Body of pancreas (tissue), 4 donors: ENCODE measurements at regions not wholly inside any gene's neighbourhood (a gene's known extent, or its start where the extent isn't known, plus 50 kb on each side); places are given as distances from the start of the nearest gene placed in this dataset.

ENCODE experiments used
- ATAC-seq: fragments of 150-250 bp; one replicate; pipeline ENCODE4 v1.9.1; 2016
- DNase-seq, 4 donors: peaks; one replicate each; pipeline ENCODE4 v3.0.0-alpha.2; 2019
- H3K27ac ChIP-seq, 4 donors: fragments of 200-600 bp; sonication (generic); 1 replicate in 3 of 4; 2 replicates in 1 of 4; pipeline versions ENCODE4 v1.5.1 to v1.6.1; 2016 to 2019; ENCODE audit warnings: mild to moderate bottlenecking in 1 of 4, mixed read lengths in 1 of 4, moderate library complexity in 1 of 4
- H3K27me3 ChIP-seq, 2 donors: fragments of 200-600 bp; sonication (generic); one replicate each; pipeline ENCODE4 v1.6.0; 2016; ENCODE audit warnings: mild to moderate bottlenecking in 1 of 2
- H3K36me3 ChIP-seq, 2 donors: fragments of 200-600 bp; sonication (generic); replicated peaks in 1 of 2; 2 replicates each; pipeline ENCODE4 v1.5.1; 2016; ENCODE audit warnings: low read depth in 2 of 2; ENCODE audit not compliant: insufficient read depth in 1 of 2
- H3K4me1 ChIP-seq: fragments of 200-600 bp; sonication (generic); one replicate; pipeline ENCODE4 v1.6.0; 2016
- H3K4me3 ChIP-seq, 2 donors: fragments of 200-600 bp; sonication (generic); 1 replicate in 1 of 2; 2 replicates in 1 of 2; pipeline ENCODE4 v1.5.1; 2016 to 2019
- H3K9me3 ChIP-seq, 3 donors: fragments of 200-600 bp; sonication (generic); 1 replicate in 2 of 3; 2 replicates in 1 of 3; pipeline ENCODE4 v1.5.1; 2016
- POLR2A ChIP-seq, 3 donors: fragments of 450-650 bp; IDR thresholded peaks; one replicate each; pipeline ENCODE4 v1.6.1; 2016; ENCODE audit warnings: antibody characterized with exemption in 3 of 3, mild to moderate bottlenecking in 2 of 3
- WGBS, 2 donors: methylation state at CpG; one replicate each; pipeline ENCODE4 v1.1.5; 2017; 5-methylcytosine and 5-hydroxymethylcytosine counted together
- intact Hi-C: fragments of 100-400 bp; cut with DNase I; formaldehyde crosslinking; loops from one replicate; pipeline ENCODE4 v1.15.1; 2023
- TF ChIP-seq, protein P1 (sequence below), 7 experiments: fragments of 450-650 bp in 4 of 7; fragments of 200-600 bp in 3 of 7; sonication (generic) in 3 of 7; IDR thresholded peaks; one replicate each; pipeline ENCODE4 v1.5.1; 2016 to 2019; ENCODE audit warnings: antibody characterized with exemption in 7 of 7

DNA sequence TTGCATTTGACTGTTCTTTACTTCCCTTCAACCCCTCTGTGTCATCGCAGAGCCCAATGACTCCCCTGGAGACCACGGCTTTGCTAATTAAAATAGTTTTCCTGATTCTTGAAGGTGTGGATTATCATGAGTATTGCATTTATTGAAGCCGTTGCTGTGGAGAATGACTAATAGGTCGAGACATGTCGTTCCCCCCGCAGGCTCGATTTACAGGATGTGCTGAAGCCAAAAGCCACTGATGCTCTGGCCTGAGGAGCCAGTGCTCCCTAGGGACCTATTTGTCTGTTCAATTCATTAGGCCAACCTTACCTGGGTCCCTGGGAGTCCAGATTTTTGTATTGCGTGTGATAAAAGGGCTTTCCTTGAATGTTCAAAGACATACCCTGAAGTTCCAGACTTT, 102.3 kb downstream of the NPTX2 start:
- TF ChIP-seq, protein P1, sequence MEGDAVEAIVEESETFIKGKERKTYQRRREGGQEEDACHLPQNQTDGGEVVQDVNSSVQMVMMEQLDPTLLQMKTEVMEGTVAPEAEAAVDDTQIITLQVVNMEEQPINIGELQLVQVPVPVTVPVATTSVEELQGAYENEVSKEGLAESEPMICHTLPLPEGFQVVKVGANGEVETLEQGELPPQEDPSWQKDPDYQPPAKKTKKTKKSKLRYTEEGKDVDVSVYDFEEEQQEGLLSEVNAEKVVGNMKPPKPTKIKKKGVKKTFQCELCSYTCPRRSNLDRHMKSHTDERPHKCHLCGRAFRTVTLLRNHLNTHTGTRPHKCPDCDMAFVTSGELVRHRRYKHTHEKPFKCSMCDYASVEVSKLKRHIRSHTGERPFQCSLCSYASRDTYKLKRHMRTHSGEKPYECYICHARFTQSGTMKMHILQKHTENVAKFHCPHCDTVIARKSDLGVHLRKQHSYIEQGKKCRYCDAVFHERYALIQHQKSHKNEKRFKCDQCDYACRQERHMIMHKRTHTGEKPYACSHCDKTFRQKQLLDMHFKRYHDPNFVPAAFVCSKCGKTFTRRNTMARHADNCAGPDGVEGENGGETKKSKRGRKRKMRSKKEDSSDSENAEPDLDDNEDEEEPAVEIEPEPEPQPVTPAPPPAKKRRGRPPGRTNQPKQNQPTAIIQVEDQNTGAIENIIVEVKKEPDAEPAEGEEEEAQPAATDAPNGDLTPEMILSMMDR (IDR thresholded peaks at IDR 0.05) = no peak
- no peak for TF ChIP-seq POLR2A (IDR thresholded peaks at IDR 0.05)
- intact Hi-C loops = no loop called here
- 71 to 75% methylated on average over 8 of the region's 8 CpGs for WGBS, 2 donors

DNA sequence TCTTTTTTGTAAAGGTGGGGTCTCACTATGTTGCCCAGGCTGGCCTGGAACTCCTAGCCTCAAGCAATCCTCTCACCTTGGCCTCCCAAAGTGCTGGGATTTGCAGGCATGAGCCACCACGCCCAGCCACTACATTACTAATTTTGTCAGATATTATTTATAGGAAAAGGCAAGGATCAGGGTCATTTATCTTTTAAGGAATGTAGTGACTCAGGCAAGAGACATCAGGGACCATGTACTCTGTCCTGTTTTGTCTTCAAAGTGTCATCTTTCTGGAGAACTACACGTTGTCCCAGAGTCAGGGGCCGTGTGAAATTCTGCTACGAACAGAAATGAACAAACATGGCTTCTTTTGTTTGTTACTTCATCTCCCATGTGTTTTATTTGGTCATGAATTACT, 105.3 kb downstream of the NPTX2 start:
- no peaks in the 10 kb centered on the region for H3K36me3 ChIP-seq
- intact Hi-C loops = no loop called here
- ATAC-seq (no peak), DNase-seq (no peak)
- no peak overlapping the region for H3K4me3 ChIP-seq
- TF ChIP-seq POLR2A (IDR thresholded peaks at IDR 0.05) = no peak
- TF ChIP-seq, protein P1 (IDR thresholded peaks at IDR 0.05) = no peak
- H3K4me1 ChIP-seq = no peaks in the 10 kb centered on the region
- 57 to 58% methylated on average over 4 of the region's 4 CpGs for WGBS, 2 donors
- no peak overlapping the region for H3K27ac ChIP-seq
- no peaks in the 10 kb centered on the region for H3K9me3 ChIP-seq
- no peaks in the 10 kb centered on the region for H3K27me3 ChIP-seq

More for the DNA sequence above, 102.3 kb downstream of the NPTX2 start:
- no peak overlapping the region for H3K4me3 ChIP-seq
- H3K36me3 ChIP-seq = no peaks in the 10 kb centered on the region
- no peaks in the 10 kb centered on the region for H3K27me3 ChIP-seq
- no peaks in the 10 kb centered on the region for H3K4me1 ChIP-seq
- no peaks in the 10 kb centered on the region for H3K9me3 ChIP-seq
- DNase-seq (no peak), ATAC-seq (no peak)
- no peak overlapping the region for H3K27ac ChIP-seq

DNA sequence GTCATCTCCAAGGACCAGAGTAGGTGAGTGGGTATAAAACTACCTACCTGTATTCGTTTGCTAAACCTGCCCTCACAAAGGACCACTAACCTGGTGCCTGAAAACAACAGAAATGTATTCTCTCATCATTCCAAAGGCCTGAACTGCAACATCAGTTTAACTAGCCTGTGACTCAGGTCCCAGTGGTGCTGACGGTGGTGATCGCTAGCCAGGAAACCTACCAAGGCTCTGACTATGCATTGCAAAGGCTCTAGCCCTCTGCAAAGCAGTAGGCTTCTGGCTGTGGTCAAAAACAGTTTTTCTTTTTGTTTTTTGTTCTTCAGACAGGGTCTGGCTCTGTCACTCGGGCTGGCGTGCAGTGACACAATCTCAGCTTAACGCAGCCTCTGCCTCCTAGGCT, 107.5 kb downstream of the NPTX2 start:
- intact Hi-C loops = no loop called here
- TF ChIP-seq POLR2A (IDR thresholded peaks at IDR 0.05) = no peak
- TF ChIP-seq, protein P1 (IDR thresholded peaks at IDR 0.05) = no peak
- no peaks in the 10 kb centered on the region for H3K4me1 ChIP-seq
- ATAC-seq = no peak
- no peaks in the 10 kb centered on the region for H3K9me3 ChIP-seq
- H3K36me3 ChIP-seq = no peaks in the 10 kb centered on the region
- no peaks in the 10 kb centered on the region for H3K27me3 ChIP-seq
- WGBS, 2 donors = 69 to 90% methylated on average over 5 to 6 of the region's 6 CpGs
- no peak for DNase-seq
- no peak overlapping the region for H3K27ac ChIP-seq
- no peak overlapping the region for H3K4me3 ChIP-seq

DNA sequence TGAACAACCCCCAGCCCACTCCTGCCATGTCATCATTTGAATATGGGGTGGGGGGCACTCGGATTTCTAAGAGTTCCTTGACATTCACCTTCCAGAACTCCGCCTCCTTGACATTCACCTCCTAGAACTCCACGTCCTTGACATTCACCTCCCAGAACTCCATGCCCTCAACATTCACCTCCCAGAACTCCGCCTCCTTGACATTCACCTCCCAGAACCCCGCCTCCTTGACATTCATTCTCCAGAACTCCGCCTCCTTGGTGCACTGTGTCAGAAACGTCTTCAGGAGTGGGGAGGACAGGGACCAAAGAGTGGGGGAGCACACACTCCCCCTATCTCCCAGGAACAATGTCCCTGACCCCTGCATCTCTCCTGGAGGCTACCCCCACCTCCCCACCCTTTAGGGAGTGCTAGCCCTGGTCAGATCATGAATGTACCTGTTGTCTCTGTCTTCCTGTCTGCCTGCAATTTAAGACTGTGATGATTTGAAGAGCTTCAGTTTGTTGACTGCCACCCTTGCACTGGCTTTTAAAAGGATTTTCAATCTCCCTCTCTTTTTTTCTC, 110.1 kb downstream of the NPTX2 start:
- H3K4me1 ChIP-seq = no peaks in the 10 kb centered on the region
- no peak overlapping the region for H3K4me3 ChIP-seq
- 60 to 70% methylated on average over 7 of the region's 7 CpGs for WGBS, 2 donors
- DNase-seq (no peak), ATAC-seq (no peak)
- no peaks in the 10 kb centered on the region for H3K9me3 ChIP-seq
- no peak overlapping the region for H3K27ac ChIP-seq
- no peak for TF ChIP-seq POLR2A (IDR thresholded peaks at IDR 0.05)
- TF ChIP-seq, protein P1 (IDR thresholded peaks at IDR 0.05) = no peak
- H3K27me3 ChIP-seq = no peaks in the 10 kb centered on the region
- H3K36me3 ChIP-seq = no peaks in the 10 kb centered on the region
- intact Hi-C loops = no loop called here

DNA sequence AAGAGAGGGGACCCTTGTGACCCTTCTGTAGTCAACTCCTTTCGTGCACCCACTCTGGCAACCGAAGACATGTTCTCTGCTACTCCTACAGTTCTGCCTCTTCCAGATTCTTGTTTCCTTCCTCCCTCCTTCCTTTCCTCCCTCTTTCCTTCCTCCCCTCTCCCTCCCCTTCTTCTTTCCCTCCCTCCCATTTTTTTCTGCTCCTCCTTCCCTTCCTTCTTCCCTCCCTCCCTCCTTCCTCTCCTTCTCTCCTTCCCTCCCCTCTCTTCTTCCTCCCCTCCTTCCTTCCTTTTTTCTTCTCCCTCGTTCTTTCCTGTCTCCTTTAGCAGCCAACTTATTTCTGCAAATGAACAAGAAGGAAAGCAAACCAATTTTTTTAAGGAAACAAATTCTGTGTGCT, 111.5 kb downstream of the NPTX2 start:
- Histone ChIP-seq H3K4me1 (no peaks in the 10 kb centered on the region), H3K4me3 (no peak overlapping the region), H3K36me3 (no peaks in the 10 kb centered on the region), H3K9me3 (no peaks in the 10 kb centered on the region), H3K27ac (no peak overlapping the region), H3K27me3 (no peaks in the 10 kb centered on the region)
- 61 to 67% methylated on average over 3 of the region's 3 CpGs for WGBS, 2 donors
- intact Hi-C loops = no loop called here
- no peak for TF ChIP-seq POLR2A (IDR thresholded peaks at IDR 0.05)
- TF ChIP-seq, protein P1 (IDR thresholded peaks at IDR 0.05) = no peak
- ATAC-seq = no peak
- DNase-seq = no peak
